Left kidney (tissue), 1 donor: ENCODE measurements at regions not wholly inside any gene's neighbourhood (a gene's known extent, or its start where the extent isn't known, plus 50 kb on each side); places are given as distances from the start of the nearest gene placed in this dataset.
A peak's percentile ranks its signal among the peaks of the same experiment; 100 is the strongest.
"Not testable (repeated sequence)": the region's sequence is repeated elsewhere in the genome, so short reads cannot be mapped to it uniquely, and the experiment has no call there.

Experiments used
- DNase-seq: peaks from one replicate; pipeline ENCODE4 v3.0.0-alpha.2; 2013

- no peak for DNase-seq
Measured at GRCh38 chr18:22567794-22568193, 150.1 kb upstream of the CTAGE1 start.

- no peak for DNase-seq
Measured at GRCh38 chr18:22570492-22570891, 152.8 kb upstream of the CTAGE1 start.

- no peak for DNase-seq
Measured at GRCh38 chr18:22572341-22572740, 154.6 kb upstream of the CTAGE1 start.

GRCh38 chr18:22579271-22579670 is 161.6 kb upstream of the CTAGE1 start:
- no peak for DNase-seq

GRCh38 chr18:22585333-22585732 is 167.6 kb upstream of the CTAGE1 start:
- DNase-seq, result no peak

- no peak for DNase-seq
Measured at GRCh38 chr18:22585821-22586220, 168.1 kb upstream of the CTAGE1 start.

GRCh38 chr18:22591222-22591621 is 173.5 kb upstream of the CTAGE1 start:
- peak; percentile 11 for DNase-seq

GRCh38 chr18:22594155-22594690 is 176.5 kb upstream of the CTAGE1 start:
- DNase-seq, result no peak

GRCh38 chr18:22601481-22601880 is 183.8 kb upstream of the CTAGE1 start:
- no peak for DNase-seq

- DNase-seq, result not testable (repeated sequence)
Measured at GRCh38 chr18:22602456-22602855, 184.7 kb upstream of the CTAGE1 start.

- DNase-seq, result no peak
Measured at GRCh38 chr18:22603902-22604301, 186.2 kb upstream of the CTAGE1 start.

GRCh38 chr18:22604390-22604985 is 186.8 kb upstream of the CTAGE1 start:
- DNase-seq, result peak; percentile 42

- DNase-seq, result no peak
Measured at GRCh38 chr18:22604986-22605421, 187.3 kb upstream of the CTAGE1 start.

GRCh38 chr18:22605736-22606135 is 188.0 kb upstream of the CTAGE1 start:
- DNase-seq, result no peak

- DNase-seq, result no peak
Measured at GRCh38 chr18:22606563-22607283, 189.0 kb upstream of the CTAGE1 start.

- no peak for DNase-seq
Measured at GRCh38 chr18:22607284-22607635, 189.5 kb upstream of the CTAGE1 start.

GRCh38 chr18:22608847-22609246 is 191.1 kb upstream of the CTAGE1 start:
- no peak for DNase-seq

GRCh38 chr18:22609642-22610041 is 191.9 kb upstream of the CTAGE1 start:
- DNase-seq, result peak; percentile 7

GRCh38 chr18:22613058-22613690 is 195.5 kb upstream of the CTAGE1 start:
- DNase-seq, result no peak

GRCh38 chr18:22613788-22614187 is 196.1 kb upstream of the CTAGE1 start:
- DNase-seq, result no peak

- DNase-seq, result no peak
Measured at GRCh38 chr18:22623513-22623912, 205.8 kb upstream of the CTAGE1 start.

- no peak for DNase-seq
Measured at GRCh38 chr18:22624176-22624575, 206.5 kb upstream of the CTAGE1 start.

- no peak for DNase-seq
Measured at GRCh38 chr18:22625406-22625805, 207.7 kb upstream of the CTAGE1 start.
